CD4-positive, alpha-beta T cell treated with Interleukin-4 for 1 hour (primary cell): ENCODE measurements at regions not wholly inside any gene's neighbourhood (a gene's known extent, or its start where the extent isn't known, plus 50 kb on each side); places are given as distances from the start of the nearest gene placed in this dataset.

ENCODE experiments used
- DNase-seq, 2 donors: peaks; one replicate each; pipeline ENCODE4 v3.0.0-alpha.2; 2020 to 2022

DNA sequence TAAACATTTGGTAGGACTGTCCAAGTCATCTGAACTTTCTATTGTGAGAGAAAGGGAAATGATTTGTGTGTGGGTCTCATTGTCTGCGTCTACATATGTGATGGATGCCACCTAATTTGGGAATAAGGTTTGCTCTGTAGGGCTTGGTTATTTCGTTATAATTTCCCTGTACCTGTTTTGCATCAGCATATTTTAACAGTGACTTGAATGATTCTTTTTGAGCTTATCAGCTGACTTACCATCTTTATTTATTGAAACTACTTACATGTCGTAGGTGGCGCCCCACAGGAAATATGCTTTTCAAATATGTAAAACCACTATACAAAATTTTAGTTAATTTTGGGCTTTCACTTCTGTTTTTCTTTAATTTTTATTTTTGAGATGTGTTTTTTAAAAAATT lies 56.5 kb upstream of the BCAT1 start:
- DNase-seq, result no peak

DNA sequence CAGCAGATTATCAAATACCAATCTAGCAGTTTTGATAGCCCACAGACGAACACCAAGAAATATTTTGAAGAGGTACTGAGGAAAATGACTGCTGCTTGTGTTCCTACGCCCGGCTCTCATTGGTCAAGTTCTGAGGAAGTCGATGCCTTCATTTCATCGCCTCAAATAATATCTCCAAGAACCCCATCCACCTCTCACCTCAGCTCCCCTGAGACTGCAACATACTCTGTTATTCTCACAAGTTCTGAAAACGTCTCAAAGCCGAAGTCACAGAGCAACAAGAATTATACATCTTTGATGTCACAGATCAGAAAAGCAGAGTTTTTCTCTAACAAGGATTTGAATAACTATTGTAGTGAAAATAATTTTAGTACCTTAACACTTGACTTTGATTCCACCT lies 55.5 kb upstream of the BCAT1 start:
- no peak for DNase-seq

DNA sequence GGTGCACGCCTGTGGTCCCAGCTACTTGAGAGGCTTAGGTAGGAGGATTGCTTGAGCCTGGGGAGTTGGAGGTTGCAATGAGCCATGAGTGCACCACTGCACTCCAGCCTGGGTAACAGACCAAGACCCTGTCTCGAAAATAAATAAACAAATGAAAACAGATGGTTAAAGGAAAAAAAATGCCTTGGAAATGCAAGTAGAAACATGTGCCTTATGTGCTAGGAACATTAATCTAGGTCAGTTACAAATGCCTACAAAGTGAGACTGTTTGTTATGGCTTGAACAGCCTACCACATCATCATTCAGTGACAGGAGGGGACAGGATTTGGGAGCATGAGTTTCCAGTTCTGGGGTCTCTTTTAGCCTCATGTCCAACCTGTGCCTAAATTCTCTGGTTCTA lies 52.4 kb upstream of the BCAT1 start:
- no peak for DNase-seq
